ENCODE measurements at regions not wholly inside any gene's neighbourhood (a gene's known extent, or its start where the extent isn't known, plus 50 kb on each side); places are given as distances from the start of the nearest gene placed in this dataset.

GRCh38 chr9:81455462-81456219 lies 233.7 kb downstream of the TLE1 start (continued):
- TF ChIP-seq SIN3A (IDR thresholded peaks at IDR 0.05; ENCODE audit: low read depth, low read length), result no peak

GRCh38 chr9:81445331-81445921 lies 243.9 kb downstream of the TLE1 start:
- intact Hi-C loops (cut with micrococcal nuclease; ENCODE audit: unreplicated experiment) (no loop called here), in situ Hi-C loops (cut with MboI) (no loop called here)
- Histone ChIP-seq H3K36me3 (ENCODE audit: control insufficient read depth in 2 of 2, insufficient read depth in 2 of 2, low read length in 1 of 2) (no peaks in the 10 kb centered on the region), H2AFZ (ENCODE audit: control insufficient read depth, low read depth, low read length) (no peak overlapping the region), H3K4me2 (ENCODE audit: control insufficient read depth, insufficient read depth) (no peak overlapping the region), H3K9me3 (replicated peaks; ENCODE audit: control insufficient read depth, insufficient read depth, low read length) (no peaks in the 10 kb centered on the region), H3K9ac (ENCODE audit: control insufficient read depth, insufficient read depth, low read length) (no peak overlapping the region), H3K4me1 (ENCODE audit: control insufficient read depth, insufficient read depth, low read length) (no peaks in the 10 kb centered on the region), H3K27ac (ENCODE audit: control insufficient read depth, insufficient read depth) (no peak overlapping the region), H3K79me2 (ENCODE audit: control insufficient read depth, insufficient read depth, low read length) (no peaks in the 10 kb centered on the region), H4K20me1 (ENCODE audit: control insufficient read depth, insufficient read depth) (no peaks in the 10 kb centered on the region), H3K4me3 (no peak overlapping the region), H3K27me3 (replicated peaks in 1 of 2; ENCODE audit: control insufficient read depth in 2 of 2, insufficient read depth in 2 of 2, low read length in 1 of 2) (no peaks in the 10 kb centered on the region)
- ChIA-PET POLR2A (no interaction called here), SMC1A (ENCODE audit: uncharacterized antibody, unreplicated experiment) (no interaction called here), CTCF (no interaction called here), RAD21 (ENCODE audit: unreplicated experiment) (no interaction called here)
- BruUV-seq (replicated peaks), result no TSS peak
- FAIRE-seq, result no peak
- ATAC-seq, result no peak
- TF ChIP-seq NR2C2 (IDR thresholded peaks at IDR 0.05; ENCODE audit: borderline replicate concordance, control insufficient read depth, insufficient read length, low read depth), result no peak
- TF ChIP-seq CREM (IDR thresholded peaks at IDR 0.05; ENCODE audit: low read depth), result no peak
- no peak for TF ChIP-seq GATAD2B (conservative IDR thresholded peaks at IDR 0.05; ENCODE audit: low read depth)
- TF ChIP-seq RFX5 (IDR thresholded peaks at IDR 0.05; ENCODE audit: low read depth, low read length), result no peak
- no peak for TF ChIP-seq LARP7 (IDR thresholded peaks at IDR 0.05)
- DNase-seq (ENCODE audit: low read depth, low spot score), result no peak

- DNase-seq (ENCODE audit: low read depth, low spot score), result no peak
- Histone ChIP-seq H3K79me2 (ENCODE audit: control insufficient read depth, insufficient read depth, low read length) (no peaks in the 10 kb centered on the region), H3K9ac (ENCODE audit: control insufficient read depth, insufficient read depth, low read length) (no peak overlapping the region), H4K20me1 (ENCODE audit: control insufficient read depth, insufficient read depth) (no peaks in the 10 kb centered on the region), H3K27ac (ENCODE audit: control insufficient read depth, insufficient read depth) (no peak overlapping the region), H3K4me1 (ENCODE audit: control insufficient read depth, insufficient read depth, low read length) (no peaks in the 10 kb centered on the region), H3K4me2 (ENCODE audit: control insufficient read depth, insufficient read depth) (no peak overlapping the region), H3K27me3 (replicated peaks in 1 of 2; ENCODE audit: control insufficient read depth in 2 of 2, insufficient read depth in 2 of 2, low read length in 1 of 2) (no peaks in the 10 kb centered on the region), H3K4me3 (no peak overlapping the region), H3K36me3 (ENCODE audit: control insufficient read depth in 2 of 2, insufficient read depth in 2 of 2, low read length in 1 of 2) (no peaks in the 10 kb centered on the region), H2AFZ (ENCODE audit: control insufficient read depth, low read depth, low read length) (no peak overlapping the region), H3K9me3 (replicated peaks; ENCODE audit: control insufficient read depth, insufficient read depth, low read length) (no peaks in the 10 kb centered on the region)
- SMC1A ChIA-PET (ENCODE audit: uncharacterized antibody, unreplicated experiment), result no interaction called here
- TF ChIP-seq ZNF592 (IDR thresholded peaks at IDR 0.05), result no peak
- in situ Hi-C loops (cut with MboI) (no loop called here), intact Hi-C loops (cut with micrococcal nuclease; ENCODE audit: unreplicated experiment) (no loop called here)
- ATAC-seq, result no peak
- POLR2A ChIA-PET, result no interaction called here
- no TSS peak for BruUV-seq (replicated peaks)
- RAD21 ChIA-PET (ENCODE audit: unreplicated experiment), result no interaction called here
- CTCF ChIA-PET, result no interaction called here
- no peak for FAIRE-seq
- 32% methylated on average over 4 of the region's 4 CpGs for WGBS (ENCODE audit: insufficient coverage, insufficient replicate concordance, low lambda C conversion rate, missing lambda C conversion rate)
These were observed 257.7 kb downstream of the TLE1 start for GRCh38 chr9:81431641-81432040.

Measured in GM12878 (cell line).